HepG2 (cell line): ENCODE measurements at regions not wholly inside any gene's neighbourhood (a gene's known extent, or its start where the extent isn't known, plus 50 kb on each side); places are given as distances from the start of the nearest gene placed in this dataset.

Source experiments
- ELF1 ChIP-seq: sonication (generic); formaldehyde crosslinking; IDR thresholded peaks from 2 replicates; pipeline ENCODE4 v1.4.0; 2020; ENCODE audit warnings: missing genetic modification reagents
- EP300 ChIP-seq, 3 experiments: sonication (generic) in 1 of 3; formaldehyde crosslinking in 1 of 3; IDR thresholded peaks; 2 replicates each; pipeline versions ENCODE4 v1.5.1 to v1.6.1; 2011 to 2020; ENCODE audit warnings: low read depth in 2 of 3, low read length in 2 of 3, borderline replicate concordance in 1 of 3, improper control_type of control experiment in 1 of 3, mild to moderate bottlenecking in 1 of 3, missing genetic modification reagents in 1 of 3, moderate library complexity in 1 of 3
- FOXJ3 ChIP-seq: sonication (generic); formaldehyde crosslinking; IDR thresholded peaks from 2 replicates; pipeline ENCODE4 v1.4.0; 2020; ENCODE audit warnings: missing genetic modification reagents, mild to moderate bottlenecking, borderline replicate concordance
- MEIS1 ChIP-seq: sonication (generic); formaldehyde crosslinking; IDR thresholded peaks from 2 replicates; pipeline ENCODE4 v1.9.0; 2021; ENCODE audit warnings: mild to moderate bottlenecking, missing genetic modification reagents, moderate library complexity, borderline replicate concordance
- NR1H2 ChIP-seq: sonication (generic); formaldehyde crosslinking; IDR thresholded peaks from 2 replicates; pipeline ENCODE4 v1.8.1; 2022; ENCODE audit warnings: low read depth, missing genetic modification reagents, borderline replicate concordance
- TF ChIP-seq, protein P1 (sequence below): sonication (generic); formaldehyde crosslinking; IDR thresholded peaks from 2 replicates; pipeline ENCODE4 v1.8.1; 2022; ENCODE audit warnings: mild to moderate bottlenecking, missing genetic modification reagents

- no peak for TF ChIP-seq EP300 (IDR thresholded peaks at IDR 0.05; ENCODE audit: low read depth in 2 of 2, low read length in 2 of 2)
- no peak for TF ChIP-seq EP300 (CRISPR knock-in tag; IDR thresholded peaks at IDR 0.05; ENCODE audit: borderline replicate concordance)
- no peak for TF ChIP-seq ELF1
- TF ChIP-seq MEIS1 (CRISPR knock-in tag): no peak
- no peak for TF ChIP-seq FOXJ3
- no peak for TF ChIP-seq NR1H2 (CRISPR knock-in tag)
- TF ChIP-seq, protein P1, sequence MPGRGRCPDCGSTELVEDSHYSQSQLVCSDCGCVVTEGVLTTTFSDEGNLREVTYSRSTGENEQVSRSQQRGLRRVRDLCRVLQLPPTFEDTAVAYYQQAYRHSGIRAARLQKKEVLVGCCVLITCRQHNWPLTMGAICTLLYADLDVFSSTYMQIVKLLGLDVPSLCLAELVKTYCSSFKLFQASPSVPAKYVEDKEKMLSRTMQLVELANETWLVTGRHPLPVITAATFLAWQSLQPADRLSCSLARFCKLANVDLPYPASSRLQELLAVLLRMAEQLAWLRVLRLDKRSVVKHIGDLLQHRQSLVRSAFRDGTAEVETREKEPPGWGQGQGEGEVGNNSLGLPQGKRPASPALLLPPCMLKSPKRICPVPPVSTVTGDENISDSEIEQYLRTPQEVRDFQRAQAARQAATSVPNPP (CRISPR knock-in tag): no peak
Observed at GRCh38 chr2:144679942-144680341, 160.0 kb upstream of the ZEB2 start.
